ENCODE measurements at regions not wholly inside any gene's neighbourhood (a gene's known extent, or its start where the extent isn't known, plus 50 kb on each side); places are given as distances from the start of the nearest gene placed in this dataset.

- TF ChIP-seq CTCF (IDR thresholded peaks at IDR 0.05; ENCODE audit: low read depth, low read length) (no peak), EZH2phosphoT487 (IDR thresholded peaks at IDR 0.05; ENCODE audit: low read depth) (no peak)
Measured at GRCh38 chr13:105343134-105343806, 1192.2 kb downstream of the EFNB2 start.

Data from OCI-LY3 (cell line).